SU-DHL-6 (cell line): ENCODE measurements at regions not wholly inside any gene's neighbourhood (a gene's known extent, or its start where the extent isn't known, plus 50 kb on each side); places are given as distances from the start of the nearest gene placed in this dataset.

Source experiments
- H2AFZ ChIP-seq: fragments of 200-600 bp; sonication (generic); 2 replicates; pipeline ENCODE4 v1.6.1; 2014; ENCODE audit warnings: low read depth, mild to moderate bottlenecking, moderate library complexity, mixed read lengths, antibody characterized with exemption, low read length; ENCODE audit not compliant: severe bottlenecking
- H3F3A ChIP-seq: fragments of 200-600 bp; shearing (Covaris generic); 2 replicates; pipeline ENCODE4 v1.6.0; 2016; ENCODE audit warnings: antibody characterized with exemption, mild to moderate bottlenecking; ENCODE audit not compliant: insufficient read depth
- H3K27ac ChIP-seq: fragments of 200-600 bp; sonication (generic); 2 replicates; pipeline ENCODE4 v1.5.1; 2016; ENCODE audit warnings: low read depth, mild to moderate bottlenecking, low read length, moderate library complexity, mixed read lengths
- H3K27me3 ChIP-seq: fragments of 200-600 bp; sonication (generic), shearing (Covaris generic); 2 replicates; pipeline ENCODE4 v1.6.0; 2014; ENCODE audit warnings: mild to moderate bottlenecking, low read length
- H3K36me3 ChIP-seq: fragments of 200-600 bp; sonication (generic); 2 replicates; pipeline ENCODE4 v1.6.1; 2014; ENCODE audit warnings: mild to moderate bottlenecking, low read length, mixed read lengths
- H3K4me2 ChIP-seq: fragments of 300-600, 200-600 bp; shearing (Covaris generic), sonication (generic); 2 replicates; pipeline ENCODE4 v1.6.0; 2014; ENCODE audit warnings: low read length, low read depth, mild to moderate bottlenecking; ENCODE audit not compliant: poor library complexity, severe bottlenecking
- H3K4me3 ChIP-seq: fragments of 200-600 bp; sonication (generic); 2 replicates; pipeline ENCODE4 v1.5.1; 2014; ENCODE audit warnings: antibody characterized with exemption, low read length, mild to moderate bottlenecking, mixed read lengths; ENCODE audit not compliant: insufficient read depth, poor library complexity, severe bottlenecking
- H3K79me2 ChIP-seq: fragments of 200-600 bp; sonication (generic); 2 replicates; pipeline ENCODE4 v1.6.1; 2014; ENCODE audit warnings: mild to moderate bottlenecking, low read length, moderate library complexity; ENCODE audit not compliant: insufficient read depth
- H3K9ac ChIP-seq: fragments of 200-600 bp; sonication (generic); 2 replicates; pipeline ENCODE4 v1.7.0; 2014; ENCODE audit warnings: mild to moderate bottlenecking, low read length
- H3K9me2 ChIP-seq: fragments of 200-600 bp; sonication (generic); replicated peaks from 2 replicates; pipeline ENCODE4 v1.6.1; 2014; ENCODE audit warnings: low read length; ENCODE audit not compliant: insufficient read depth
- H3K9me3 ChIP-seq: fragments of 200-600 bp; sonication (generic); 2 replicates; pipeline ENCODE4 v1.6.1; 2014; ENCODE audit warnings: low read length, mixed read lengths; ENCODE audit not compliant: insufficient read depth
- H4K20me1 ChIP-seq: fragments of 200-600 bp; sonication (generic); 2 replicates; pipeline ENCODE4 v1.6.1; 2014; ENCODE audit warnings: low read depth, mild to moderate bottlenecking, antibody characterized with exemption, low read length, moderate library complexity, mixed read lengths
- CTCF ChIP-seq: fragments of 200-600 bp; sonication (generic); IDR thresholded peaks from one replicate; pipeline ENCODE4 v1.5.1; 2017; ENCODE audit warnings: antibody characterized with exemption, mild to moderate bottlenecking, low read length, moderate library complexity; ENCODE audit not compliant: insufficient read depth, poor library complexity, severe bottlenecking
- EZH2phosphoT487 ChIP-seq: fragments of 200-600 bp; sonication (generic), shearing (Covaris generic); conservative IDR thresholded peaks from 2 replicates; pipeline ENCODE4 v1.6.1; 2018; ENCODE audit warnings: mild to moderate bottlenecking, antibody characterized with exemption, low read length, moderate library complexity, mixed read lengths

- no peak overlapping the region for H3K9ac ChIP-seq
- no peak overlapping the region for H3K27ac ChIP-seq
- H3K9me3 ChIP-seq, result no peaks in the 10 kb centered on the region
- no peaks in the 10 kb centered on the region for H3F3A ChIP-seq
- no peaks in the 10 kb centered on the region for H3K36me3 ChIP-seq
- H3K9me2 ChIP-seq, result no peaks in the 10 kb centered on the region
- H2AFZ ChIP-seq, result no peak overlapping the region
- no peaks in the 10 kb centered on the region for H3K27me3 ChIP-seq
- H3K4me3 ChIP-seq, result no peak overlapping the region
- H3K4me2 ChIP-seq, result no peak overlapping the region
- TF ChIP-seq EZH2phosphoT487 (no peak), CTCF (no peak)
- no peaks in the 10 kb centered on the region for H4K20me1 ChIP-seq
- no peaks in the 10 kb centered on the region for H3K79me2 ChIP-seq
Observed at GRCh38 chr4:181150191-181150590, 1093.0 kb upstream of the TENM3 start.

- Histone ChIP-seq H3K9me2 (no peaks in the 10 kb centered on the region), H3F3A (no peaks in the 10 kb centered on the region), H3K36me3 (no peaks in the 10 kb centered on the region), H3K27me3 (no peaks in the 10 kb centered on the region), H3K79me2 (no peaks in the 10 kb centered on the region), H2AFZ (no peak overlapping the region), H4K20me1 (no peaks in the 10 kb centered on the region), H3K9me3 (no peaks in the 10 kb centered on the region), H3K4me2 (no peak overlapping the region), H3K27ac (no peak overlapping the region), H3K9ac (no peak overlapping the region), H3K4me3 (no peak overlapping the region)
- TF ChIP-seq EZH2phosphoT487, result no peak
- no peak for TF ChIP-seq CTCF
Observed at GRCh38 chr4:181151856-181152255, 1091.3 kb upstream of the TENM3 start.

- Histone ChIP-seq H3K4me3 (no peak overlapping the region), H3K9ac (no peak overlapping the region), H3K9me2 (no peaks in the 10 kb centered on the region), H2AFZ (no peak overlapping the region), H3K27me3 (no peaks in the 10 kb centered on the region), H4K20me1 (no peaks in the 10 kb centered on the region), H3K4me2 (no peak overlapping the region), H3K27ac (no peak overlapping the region), H3K79me2 (no peaks in the 10 kb centered on the region), H3F3A (no peaks in the 10 kb centered on the region), H3K9me3 (no peaks in the 10 kb centered on the region), H3K36me3 (no peaks in the 10 kb centered on the region)
- TF ChIP-seq EZH2phosphoT487, result no peak
- no peak for TF ChIP-seq CTCF
Observed at GRCh38 chr4:181157647-181158046, 1085.6 kb upstream of the TENM3 start.

GRCh38 chr4:181158971-181159370, 1084.2 kb upstream of the TENM3 start:
- H3K9me3 ChIP-seq, result no peaks in the 10 kb centered on the region
- no peak overlapping the region for H3K4me3 ChIP-seq
- no peaks in the 10 kb centered on the region for H3K79me2 ChIP-seq
- H2AFZ ChIP-seq, result no peak overlapping the region
- H3K4me2 ChIP-seq, result no peak overlapping the region
- TF ChIP-seq EZH2phosphoT487 (no peak), CTCF (no peak)
- H3K27ac ChIP-seq, result no peak overlapping the region
- H3K9ac ChIP-seq, result no peak overlapping the region
- no peaks in the 10 kb centered on the region for H3K27me3 ChIP-seq
- no peaks in the 10 kb centered on the region for H3K9me2 ChIP-seq
- H3K36me3 ChIP-seq, result no peaks in the 10 kb centered on the region
- H4K20me1 ChIP-seq, result no peaks in the 10 kb centered on the region
- H3F3A ChIP-seq, result no peaks in the 10 kb centered on the region
